Activated naive CD8-positive, alpha-beta T cell treated with anti-CD3 and anti-CD28 coated beads, Interleukin-2, amount 10 ng/mL, durations not matched to agents 7 days and 5 days (primary cell): ENCODE measurements at regions not wholly inside any gene's neighbourhood (a gene's known extent, or its start where the extent isn't known, plus 50 kb on each side); places are given as distances from the start of the nearest gene placed in this dataset.
"Not testable (repeated sequence)": the region's sequence is repeated elsewhere in the genome, so short reads cannot be mapped to it uniquely, and the experiment has no call there.

Experiments used
- ATAC-seq: fragments of 150-1000 bp; cut with Tn5 transposase; one replicate; pipeline ENCODE4 v1.10.0; 2021; ENCODE audit warnings: low read depth, moderate library complexity
- POLR2A ChIA-PET: fragments of 350-600 bp; sonication (Branson Sonifier 250); formaldehyde crosslinking; loops from one replicate; lab custom pipeline; 2021; ENCODE audit warnings: antibody characterized with exemption; lab: Charles Lee
- DNase-seq: peaks from one replicate; pipeline ENCODE4 v3.0.0; 2021
- H3K27ac Mint-ChIP-seq: one replicate; pipeline ENCODE4 v1.8.0; 2022; ENCODE audit warnings: mild to moderate bottlenecking, mixed read lengths
- H3K27me3 Mint-ChIP-seq: one replicate; pipeline ENCODE4 v1.8.0; 2022; ENCODE audit warnings: mild to moderate bottlenecking, moderate library complexity, mixed read lengths
- H3K36me3 Mint-ChIP-seq: one replicate; pipeline ENCODE4 v1.8.0; 2021; ENCODE audit warnings: mild to moderate bottlenecking, mixed read lengths
- H3K4me1 Mint-ChIP-seq: one replicate; pipeline ENCODE4 v1.8.0; 2021; ENCODE audit warnings: mixed read lengths
- H3K4me3 Mint-ChIP-seq: one replicate; pipeline ENCODE4 v1.8.0; 2022; ENCODE audit warnings: mild to moderate bottlenecking, moderate library complexity, mixed read lengths
- H3K9me3 Mint-ChIP-seq: one replicate; pipeline ENCODE4 v1.8.0; 2021; ENCODE audit warnings: mixed read lengths

GRCh38 chr1:55808263-55808662, 593.1 kb upstream of the USP24 start:
- ATAC-seq (no peak), DNase-seq (no peak)
- POLR2A ChIA-PET, result no interaction called here
- Mint-ChIP-seq H3K27ac (no peak overlapping the region), H3K9me3 (peaks cover 4% of the 10 kb centered on the region), H3K36me3 (no peaks in the 10 kb centered on the region), H3K4me1 (no peaks in the 10 kb centered on the region), H3K4me3 (no peak overlapping the region), H3K27me3 (peaks cover 6% of the 10 kb centered on the region)

GRCh38 chr1:55803429-55803828, 588.3 kb upstream of the USP24 start:
- no peaks in the 10 kb centered on the region for H3K4me1 Mint-ChIP-seq
- ATAC-seq, result no peak
- H3K9me3 Mint-ChIP-seq, result peaks cover 4% of the 10 kb centered on the region
- H3K27ac Mint-ChIP-seq, result no peak overlapping the region
- H3K36me3 Mint-ChIP-seq, result no peaks in the 10 kb centered on the region
- H3K27me3 Mint-ChIP-seq, result peaks cover 2% of the 10 kb centered on the region
- POLR2A ChIA-PET, result no interaction called here
- no peak overlapping the region for H3K4me3 Mint-ChIP-seq
- DNase-seq, result no peak

DNA sequence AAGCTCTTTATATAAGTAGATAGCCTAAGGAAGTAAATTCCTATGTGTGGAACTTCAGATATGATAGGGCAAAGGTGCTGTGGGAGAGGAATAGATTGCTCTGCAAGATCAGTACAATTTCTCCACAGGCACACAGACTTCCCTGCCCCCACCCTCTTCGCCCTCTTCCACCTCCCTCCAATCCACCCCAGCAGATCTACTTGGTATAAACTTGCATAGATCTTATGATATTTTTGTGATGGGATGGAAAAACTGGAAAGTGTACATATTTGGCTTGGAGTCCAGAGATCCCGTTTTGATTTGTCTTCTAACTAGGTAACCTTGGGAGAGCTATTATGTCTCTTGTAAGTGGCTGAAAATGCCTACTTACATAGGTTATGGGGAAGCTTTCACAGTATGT, 586.3 kb upstream of the USP24 start:
- Mint-ChIP-seq H3K4me1 (no peaks in the 10 kb centered on the region), H3K36me3 (no peaks in the 10 kb centered on the region), H3K27me3 (no peaks in the 10 kb centered on the region), H3K9me3 (peaks cover 4% of the 10 kb centered on the region), H3K27ac (no peak overlapping the region), H3K4me3 (no peak overlapping the region)
- POLR2A ChIA-PET, result no interaction called here
- ATAC-seq (no peak), DNase-seq (no peak)

GRCh38 chr1:55800503-55800902, 585.3 kb upstream of the USP24 start:
- Mint-ChIP-seq H3K36me3 (no peaks in the 10 kb centered on the region), H3K4me3 (no peak overlapping the region), H3K9me3 (peaks cover under 1% of the 10 kb centered on the region), H3K27me3 (no peaks in the 10 kb centered on the region), H3K4me1 (no peaks in the 10 kb centered on the region), H3K27ac (no peak overlapping the region)
- DNase-seq (no peak), ATAC-seq (no peak)
- POLR2A ChIA-PET, result no interaction called here

GRCh38 chr1:55793856-55794255, 578.7 kb upstream of the USP24 start:
- ATAC-seq, result no peak
- no peaks in the 10 kb centered on the region for H3K4me1 Mint-ChIP-seq
- POLR2A ChIA-PET, result no interaction called here
- no peaks in the 10 kb centered on the region for H3K27me3 Mint-ChIP-seq
- H3K27ac Mint-ChIP-seq, result no peak overlapping the region
- H3K4me3 Mint-ChIP-seq, result no peak overlapping the region
- H3K9me3 Mint-ChIP-seq, result peaks cover 2% of the 10 kb centered on the region
- H3K36me3 Mint-ChIP-seq, result no peaks in the 10 kb centered on the region
- no peak for DNase-seq

GRCh38 chr1:55792870-55793269, 577.7 kb upstream of the USP24 start:
- no peak for ATAC-seq
- peaks cover 3% of the 10 kb centered on the region for H3K9me3 Mint-ChIP-seq
- no peaks in the 10 kb centered on the region for H3K36me3 Mint-ChIP-seq
- no peaks in the 10 kb centered on the region for H3K4me1 Mint-ChIP-seq
- POLR2A ChIA-PET, result no interaction called here
- H3K27me3 Mint-ChIP-seq, result no peaks in the 10 kb centered on the region
- no peak overlapping the region for H3K27ac Mint-ChIP-seq
- no peak overlapping the region for H3K4me3 Mint-ChIP-seq
- no peak for DNase-seq

DNA sequence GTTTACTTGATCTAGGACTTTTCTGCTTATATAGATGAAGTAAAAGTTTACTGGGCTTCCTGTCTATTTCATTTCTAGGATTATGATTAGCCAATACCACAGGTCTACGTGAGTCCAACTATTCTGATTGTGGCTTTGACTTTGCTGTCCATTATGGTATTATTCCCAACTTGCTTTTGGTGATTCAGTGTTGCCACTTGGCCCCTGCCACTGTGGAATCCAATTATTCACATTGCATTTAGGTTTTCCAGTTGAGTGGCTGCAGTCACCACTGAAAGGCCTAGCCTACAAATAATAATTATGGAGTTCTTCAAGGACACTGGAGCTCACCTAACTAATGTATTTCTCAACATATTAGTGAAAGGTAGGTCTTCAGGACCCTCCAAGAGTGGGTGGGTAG, 574.3 kb upstream of the USP24 start:
- DNase-seq, result no peak
- H3K27ac Mint-ChIP-seq, result no peak overlapping the region
- POLR2A ChIA-PET, result no interaction called here
- H3K4me3 Mint-ChIP-seq, result no peak overlapping the region
- no peaks in the 10 kb centered on the region for H3K36me3 Mint-ChIP-seq
- peaks cover 3% of the 10 kb centered on the region for H3K9me3 Mint-ChIP-seq
- no peaks in the 10 kb centered on the region for H3K4me1 Mint-ChIP-seq
- no peak for ATAC-seq
- H3K27me3 Mint-ChIP-seq, result peaks cover 3% of the 10 kb centered on the region

DNA sequence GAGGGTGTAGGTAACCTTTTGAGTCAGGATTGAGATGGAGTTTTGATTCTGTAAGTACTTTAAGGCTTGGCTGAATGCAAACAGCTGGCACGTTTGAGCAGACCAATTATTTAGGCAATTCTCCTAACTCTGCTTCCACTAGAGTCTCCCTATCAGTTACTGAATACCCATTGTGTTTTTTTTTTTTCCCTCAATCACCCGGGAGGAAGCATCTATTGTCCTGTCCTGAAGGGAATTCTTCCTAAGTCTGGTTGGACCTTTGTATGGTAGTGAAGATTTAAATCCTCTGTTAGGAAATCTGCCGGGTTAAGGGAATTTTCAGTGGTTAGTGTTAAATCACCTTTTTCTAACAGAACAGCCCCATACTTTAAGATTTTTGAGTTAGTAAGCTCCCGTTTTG, 571.2 kb upstream of the USP24 start:
- no peak overlapping the region for H3K4me3 Mint-ChIP-seq
- POLR2A ChIA-PET, result no interaction called here
- H3K4me1 Mint-ChIP-seq, result no peaks in the 10 kb centered on the region
- peaks cover 2% of the 10 kb centered on the region for H3K9me3 Mint-ChIP-seq
- ATAC-seq (no peak), DNase-seq (no peak)
- peaks cover 3% of the 10 kb centered on the region for H3K27me3 Mint-ChIP-seq
- H3K27ac Mint-ChIP-seq, result no peak overlapping the region
- no peaks in the 10 kb centered on the region for H3K36me3 Mint-ChIP-seq

DNA sequence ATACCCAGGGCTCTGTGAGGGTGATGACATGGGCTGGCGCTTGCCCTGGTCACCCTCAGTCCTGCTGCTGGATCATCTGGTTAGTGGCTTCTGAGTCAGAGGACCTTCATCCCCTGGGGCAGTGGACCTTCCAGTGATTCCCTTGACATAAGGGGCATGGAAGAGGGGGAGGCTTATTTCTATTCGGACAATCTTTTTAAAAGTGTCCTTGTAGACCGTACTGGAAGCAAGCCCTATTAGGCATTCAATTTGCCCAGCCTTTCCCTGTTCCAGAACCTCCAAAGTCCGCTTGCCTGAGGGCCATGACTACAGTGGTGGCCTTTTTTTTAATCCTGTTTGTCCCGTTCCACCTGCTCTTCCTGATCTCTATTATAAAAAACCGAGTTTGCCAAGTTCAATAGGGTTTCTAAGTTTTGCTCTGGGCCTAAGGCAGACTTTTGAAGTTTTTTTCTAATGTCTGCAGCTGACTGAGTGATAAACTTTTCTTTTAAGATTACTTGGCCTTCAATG, 569.8 kb upstream of the USP24 start:
- H3K4me1 Mint-ChIP-seq, H3K9me3 Mint-ChIP-seq, ATAC-seq, H3K4me3 Mint-ChIP-seq, DNase-seq, POLR2A ChIA-PET, H3K27me3 Mint-ChIP-seq, H3K27ac Mint-ChIP-seq, H3K36me3 Mint-ChIP-seq: not testable (repeated sequence)

GRCh38 chr1:55781944-55782482, 566.8 kb upstream of the USP24 start:
- Mint-ChIP-seq H3K4me1 (no peaks in the 10 kb centered on the region), H3K4me3 (no peak overlapping the region), H3K27ac (no peak overlapping the region), H3K36me3 (no peaks in the 10 kb centered on the region), H3K27me3 (no peaks in the 10 kb centered on the region), H3K9me3 (no peaks in the 10 kb centered on the region)
- DNase-seq, result no peak
- no peak for ATAC-seq
- POLR2A ChIA-PET, result no interaction called here

DNA sequence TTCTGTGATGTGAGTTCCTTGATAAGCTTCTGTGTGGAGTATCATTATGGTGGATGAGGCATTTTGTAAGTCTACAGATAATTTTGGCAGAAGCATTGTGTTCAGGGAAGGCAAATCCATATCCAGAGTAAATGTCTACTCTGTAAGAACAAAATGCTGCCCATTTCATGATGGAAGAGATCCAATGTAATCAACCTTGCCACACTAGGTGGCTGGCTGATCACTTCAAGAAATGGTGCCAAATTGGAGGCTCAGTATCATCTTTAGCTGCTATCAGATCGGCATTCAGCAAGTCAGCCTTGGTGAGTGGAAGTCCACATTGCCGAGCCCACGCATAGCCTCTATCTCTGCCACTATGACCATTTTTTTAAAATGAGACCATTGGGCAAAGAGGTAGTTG, 565.8 kb upstream of the USP24 start:
- H3K4me1 Mint-ChIP-seq, result no peaks in the 10 kb centered on the region
- H3K9me3 Mint-ChIP-seq, result no peaks in the 10 kb centered on the region
- H3K27me3 Mint-ChIP-seq, result no peaks in the 10 kb centered on the region
- ATAC-seq (no peak), DNase-seq (no peak)
- H3K4me3 Mint-ChIP-seq, result no peak overlapping the region
- H3K27ac Mint-ChIP-seq, result no peak overlapping the region
- POLR2A ChIA-PET, result no interaction called here
- no peaks in the 10 kb centered on the region for H3K36me3 Mint-ChIP-seq

- H3K27ac Mint-ChIP-seq, result no peak overlapping the region
- H3K4me3 Mint-ChIP-seq, result no peak overlapping the region
- ATAC-seq, result no peak
- no peak for DNase-seq
- H3K27me3 Mint-ChIP-seq, result no peaks in the 10 kb centered on the region
- no peaks in the 10 kb centered on the region for H3K36me3 Mint-ChIP-seq
- no peaks in the 10 kb centered on the region for H3K4me1 Mint-ChIP-seq
- POLR2A ChIA-PET, result no interaction called here
- no peaks in the 10 kb centered on the region for H3K9me3 Mint-ChIP-seq
These were observed 562.4 kb upstream of the USP24 start for GRCh38 chr1:55777545-55777944.

DNA sequence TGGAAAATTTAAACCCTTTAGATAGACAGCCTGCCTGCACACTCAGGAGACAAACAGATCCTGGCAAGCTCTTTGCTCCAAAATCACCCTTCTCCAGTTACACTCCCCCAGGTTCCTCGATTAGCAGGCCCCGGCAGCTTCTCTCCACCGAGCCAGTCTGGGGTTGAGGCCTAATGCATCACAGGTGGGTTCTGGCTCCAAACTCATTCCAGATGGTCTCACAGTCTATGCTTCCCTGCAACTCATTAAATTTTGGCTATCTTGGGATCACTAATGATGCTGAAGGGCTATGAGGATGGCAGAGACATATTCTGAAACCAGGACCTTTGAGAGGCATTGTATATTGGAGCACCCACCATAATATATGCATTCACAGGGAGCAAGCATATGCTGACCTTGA, 559.8 kb upstream of the USP24 start:
- H3K27ac Mint-ChIP-seq, result no peak overlapping the region
- H3K4me1 Mint-ChIP-seq, result no peaks in the 10 kb centered on the region
- ATAC-seq (no peak), DNase-seq (no peak)
- no peak overlapping the region for H3K4me3 Mint-ChIP-seq
- POLR2A ChIA-PET, result no interaction called here
- H3K27me3 Mint-ChIP-seq, result no peaks in the 10 kb centered on the region
- H3K9me3 Mint-ChIP-seq, result no peaks in the 10 kb centered on the region
- no peaks in the 10 kb centered on the region for H3K36me3 Mint-ChIP-seq

DNA sequence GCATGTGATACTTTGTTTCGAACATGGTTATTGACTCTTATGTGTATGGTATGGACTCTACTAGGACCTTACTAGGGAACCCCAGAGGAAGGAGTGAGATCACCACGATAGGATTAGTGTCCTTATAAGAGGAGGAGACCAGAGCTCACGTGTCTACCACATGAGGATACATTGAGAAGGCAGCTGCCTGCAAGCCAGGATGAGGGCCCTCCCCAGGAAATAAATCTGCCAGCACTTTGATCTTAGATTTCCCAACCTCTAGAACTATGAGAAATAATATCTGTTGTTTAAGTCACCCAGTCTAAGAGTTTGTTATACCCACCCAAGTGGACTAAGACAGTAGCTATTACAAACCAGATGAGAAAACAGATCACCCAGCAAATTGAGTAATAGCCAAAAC, 559.3 kb upstream of the USP24 start:
- Mint-ChIP-seq H3K36me3 (no peaks in the 10 kb centered on the region), H3K4me1 (no peaks in the 10 kb centered on the region), H3K27ac (no peak overlapping the region), H3K27me3 (no peaks in the 10 kb centered on the region), H3K9me3 (no peaks in the 10 kb centered on the region), H3K4me3 (no peak overlapping the region)
- no peak for ATAC-seq
- POLR2A ChIA-PET, result no interaction called here
- DNase-seq, result no peak
